ENCODE measurements at regions not wholly inside any gene's neighbourhood (a gene's known extent, or its start where the extent isn't known, plus 50 kb on each side); places are given as distances from the start of the nearest gene placed in this dataset.

DNA sequence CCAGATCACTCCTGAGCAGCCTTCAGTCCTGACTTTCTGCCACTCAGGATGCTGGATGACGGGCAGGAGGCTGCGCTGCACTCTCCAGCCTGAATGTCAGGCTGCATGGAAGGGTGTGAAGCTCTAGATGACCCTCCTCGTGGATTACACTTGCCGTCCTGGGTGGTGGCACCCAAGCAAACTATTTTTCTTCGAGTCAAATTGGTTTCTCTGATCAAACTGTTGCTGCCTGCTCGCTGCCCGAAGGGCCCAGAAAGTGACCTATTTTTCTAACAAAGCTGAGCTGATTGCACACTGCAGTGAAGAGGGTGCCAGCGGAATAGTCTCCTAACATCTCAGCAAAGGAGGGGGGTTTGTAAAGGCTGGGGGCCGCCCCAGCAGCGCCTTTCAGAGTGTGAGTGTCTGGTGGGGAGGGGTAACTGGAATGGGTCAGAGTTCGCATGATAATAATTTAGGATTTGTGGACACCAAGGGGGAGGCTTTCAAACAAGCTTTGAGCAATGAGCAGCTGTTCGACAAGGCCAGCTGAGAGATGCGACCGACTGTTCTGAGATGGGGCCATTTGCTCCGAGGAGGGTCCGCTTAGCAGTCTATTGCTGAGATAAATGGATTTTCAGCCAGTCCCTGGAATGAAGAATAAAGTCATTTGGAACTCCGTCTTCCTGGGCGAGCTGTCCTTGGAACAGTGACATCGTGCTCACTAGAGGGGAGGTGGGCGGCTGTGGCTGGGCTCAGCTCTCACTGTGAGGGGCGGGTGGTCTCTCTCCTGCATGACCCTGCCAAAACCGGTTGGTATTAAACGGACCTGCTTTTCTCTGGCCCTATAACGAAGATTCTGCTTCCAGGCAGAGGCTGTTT lies 537.6 kb downstream of the BRD1 start:
- DNase-seq (ENCODE audit: extremely low read depth in 1 of 2, low read depth in 1 of 2): no peak

- no peak for DNase-seq (ENCODE audit: extremely low read depth in 1 of 2, low read depth in 1 of 2)
Measured at GRCh38 chr22:49286181-49286760, 541.4 kb downstream of the BRD1 start.

GRCh38 chr22:49284931-49285330 lies 542.7 kb downstream of the BRD1 start:
- no peak for DNase-seq (ENCODE audit: extremely low read depth in 1 of 2, low read depth in 1 of 2)

- no peak for DNase-seq (ENCODE audit: extremely low read depth in 1 of 2, low read depth in 1 of 2)
Measured at GRCh38 chr22:49284056-49284784, 543.5 kb downstream of the BRD1 start.

DNA sequence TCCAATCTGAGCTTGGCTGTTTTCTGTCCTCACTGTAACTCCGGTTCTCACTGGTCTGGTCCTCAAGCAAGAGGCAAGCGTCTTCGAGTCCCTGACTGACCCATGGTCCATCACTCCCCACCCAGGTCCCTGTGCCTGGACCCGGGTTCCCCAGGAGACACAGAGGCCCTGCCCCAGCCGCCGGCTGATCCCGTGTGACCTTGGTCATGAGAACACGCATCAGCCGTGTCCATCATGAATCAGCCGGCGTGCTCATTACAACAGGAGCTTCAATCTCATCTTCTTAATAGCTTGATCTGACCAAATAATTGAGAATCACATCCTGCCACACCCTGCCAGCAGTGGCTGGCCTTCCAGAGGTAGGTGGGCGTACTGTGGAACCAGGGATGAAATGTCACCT lies 545.1 kb downstream of the BRD1 start:
- no peak for DNase-seq (ENCODE audit: extremely low read depth in 1 of 2, low read depth in 1 of 2)

GRCh38 chr22:49281467-49282340 lies 546.0 kb downstream of the BRD1 start:
- no peak for DNase-seq (ENCODE audit: extremely low read depth in 1 of 2, low read depth in 1 of 2)

DNA sequence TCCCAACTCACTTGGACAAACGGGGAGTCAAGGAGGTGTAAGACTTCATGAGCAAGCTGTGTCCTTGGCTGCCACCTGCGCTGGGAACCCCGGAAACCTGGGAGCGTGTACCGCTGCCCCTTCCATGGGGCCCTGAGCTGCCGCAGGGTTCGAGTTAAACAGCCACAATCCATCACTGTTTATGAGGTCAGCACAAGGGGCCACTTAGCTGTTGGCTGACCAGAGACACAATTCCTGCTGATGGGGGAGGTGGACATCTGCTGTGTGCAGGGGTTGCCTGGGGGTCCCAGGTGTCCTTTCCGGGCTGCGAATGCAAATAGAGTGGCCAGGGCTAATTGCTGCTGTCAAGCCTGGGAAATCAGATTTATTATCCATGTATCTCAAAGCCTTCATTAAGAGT lies 549.3 kb downstream of the BRD1 start:
- DNase-seq (ENCODE audit: extremely low read depth in 1 of 2, low read depth in 1 of 2): no peak

DNA sequence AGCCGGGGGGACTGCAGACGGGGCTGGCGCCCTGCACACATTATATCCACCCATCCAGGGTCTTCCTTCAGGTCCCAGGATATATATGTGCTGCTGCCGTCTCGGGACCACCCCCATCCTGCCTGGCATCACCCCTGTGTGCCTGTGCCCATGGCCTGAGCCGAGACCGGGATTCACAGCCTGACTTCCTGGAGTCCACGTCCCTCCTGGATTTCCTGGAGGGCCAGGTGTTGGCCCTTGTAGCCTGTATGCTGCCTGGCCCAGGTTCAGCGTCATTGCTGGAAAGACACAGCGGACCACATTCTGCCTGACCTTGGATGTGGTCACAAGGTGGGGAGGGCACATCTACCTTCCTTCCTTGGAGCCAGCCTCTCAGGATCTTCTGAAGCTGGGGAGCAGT lies 551.1 kb downstream of the BRD1 start:
- no peak for DNase-seq (ENCODE audit: extremely low read depth in 1 of 2, low read depth in 1 of 2)

GRCh38 chr22:49274754-49275380 lies 552.8 kb downstream of the BRD1 start:
- DNase-seq (ENCODE audit: extremely low read depth in 1 of 2, low read depth in 1 of 2): no peak

DNA sequence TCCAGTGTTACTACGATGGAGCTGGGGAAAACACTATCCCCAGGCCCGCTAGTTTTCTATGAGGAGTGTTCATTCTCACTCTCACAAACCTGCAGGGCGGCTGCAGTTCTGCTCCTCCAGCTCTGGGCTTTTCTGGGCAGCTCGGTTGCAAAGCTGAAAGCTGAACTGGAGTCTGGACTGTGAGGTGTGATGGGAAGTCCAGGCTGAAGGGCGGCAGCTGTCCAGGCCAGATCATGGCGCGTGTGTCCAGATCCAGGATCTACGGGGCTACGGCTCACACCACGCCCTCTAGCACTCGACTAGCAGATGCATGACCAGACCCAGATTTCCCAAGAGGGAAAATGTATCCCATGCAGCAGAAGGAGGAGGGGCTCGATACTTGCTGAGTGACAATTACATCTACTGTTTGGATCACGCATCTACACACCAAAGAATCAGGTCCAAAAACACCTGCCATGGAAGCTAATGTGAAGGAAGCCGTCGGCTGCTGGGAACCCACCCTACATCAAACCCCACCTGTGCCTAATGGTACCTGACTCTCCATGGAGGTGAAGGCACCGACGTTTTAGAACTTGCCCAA lies 555.0 kb downstream of the BRD1 start:
- no peak for DNase-seq (ENCODE audit: extremely low read depth in 1 of 2, low read depth in 1 of 2)

DNA sequence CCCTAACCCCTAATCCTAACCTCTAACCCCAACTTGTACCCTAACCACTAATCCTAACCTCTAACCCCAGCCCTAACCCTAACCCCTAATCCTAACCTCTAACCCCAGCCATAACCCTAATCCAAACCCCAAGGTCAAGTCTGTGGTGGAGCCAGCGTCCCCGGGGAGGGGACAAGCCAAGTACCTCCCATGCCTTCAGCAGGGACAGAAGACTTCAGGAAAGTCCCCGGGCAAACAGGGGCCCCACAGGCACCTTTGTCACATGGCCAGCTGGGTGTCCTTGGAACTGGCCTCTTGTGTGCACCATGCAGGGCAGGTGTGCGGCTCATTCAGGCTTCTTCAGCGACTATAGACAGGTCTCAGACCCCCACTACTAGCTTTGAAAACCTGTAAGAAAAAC lies 555.8 kb downstream of the BRD1 start:
- no peak for DNase-seq (ENCODE audit: extremely low read depth in 1 of 2, low read depth in 1 of 2)

DNA sequence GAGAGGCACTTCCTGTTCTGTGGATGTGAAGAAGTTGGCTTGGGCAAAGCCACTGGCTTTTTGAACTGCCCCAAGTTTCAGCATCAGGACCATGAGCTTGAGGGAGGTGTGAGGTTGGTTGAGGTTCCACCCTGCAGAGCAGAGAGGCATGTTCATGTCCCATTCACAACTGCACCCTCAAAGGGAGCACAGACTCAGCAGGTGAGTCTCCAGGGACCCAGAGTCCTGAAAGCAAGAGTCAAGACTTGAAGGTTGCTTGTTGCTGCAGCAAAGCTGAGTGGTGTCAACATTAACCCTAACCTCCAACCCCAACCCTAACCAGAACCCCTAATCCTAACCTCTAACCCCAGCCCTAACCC lies 556.3 kb downstream of the BRD1 start:
- no peak for DNase-seq (ENCODE audit: extremely low read depth in 1 of 2, low read depth in 1 of 2)

GRCh38 chr22:49270595-49271368 lies 556.9 kb downstream of the BRD1 start:
- DNase-seq (ENCODE audit: extremely low read depth in 1 of 2, low read depth in 1 of 2): no peak

GRCh38 chr22:49269928-49270327 lies 557.7 kb downstream of the BRD1 start:
- DNase-seq (ENCODE audit: extremely low read depth in 1 of 2, low read depth in 1 of 2): no peak

DNA sequence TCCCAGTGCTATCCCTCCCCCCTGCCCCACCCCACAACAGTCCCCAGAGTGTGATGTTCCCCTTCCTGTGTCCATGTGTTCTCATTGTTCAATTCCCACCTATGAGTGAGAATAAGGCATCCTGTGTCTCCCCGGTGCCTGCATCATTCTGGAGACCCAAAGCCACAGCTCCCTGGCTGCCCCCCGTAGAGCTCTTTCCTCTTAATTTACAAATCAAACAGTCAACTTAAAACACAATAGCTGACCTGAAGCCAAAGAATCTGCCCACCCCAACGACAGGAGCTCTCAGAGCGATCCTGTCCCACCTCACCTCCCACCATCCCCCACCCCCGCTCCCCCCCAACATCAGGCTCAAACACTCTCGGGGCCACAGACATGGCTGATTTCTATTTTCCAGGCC lies 558.3 kb downstream of the BRD1 start:
- DNase-seq (ENCODE audit: extremely low read depth in 1 of 2, low read depth in 1 of 2): no peak

GRCh38 chr22:49268924-49269323 lies 558.7 kb downstream of the BRD1 start:
- DNase-seq (ENCODE audit: extremely low read depth in 1 of 2, low read depth in 1 of 2): no peak

- DNase-seq (ENCODE audit: extremely low read depth in 1 of 2, low read depth in 1 of 2): no peak
Measured at GRCh38 chr22:49267996-49268395, 559.7 kb downstream of the BRD1 start.

DNA sequence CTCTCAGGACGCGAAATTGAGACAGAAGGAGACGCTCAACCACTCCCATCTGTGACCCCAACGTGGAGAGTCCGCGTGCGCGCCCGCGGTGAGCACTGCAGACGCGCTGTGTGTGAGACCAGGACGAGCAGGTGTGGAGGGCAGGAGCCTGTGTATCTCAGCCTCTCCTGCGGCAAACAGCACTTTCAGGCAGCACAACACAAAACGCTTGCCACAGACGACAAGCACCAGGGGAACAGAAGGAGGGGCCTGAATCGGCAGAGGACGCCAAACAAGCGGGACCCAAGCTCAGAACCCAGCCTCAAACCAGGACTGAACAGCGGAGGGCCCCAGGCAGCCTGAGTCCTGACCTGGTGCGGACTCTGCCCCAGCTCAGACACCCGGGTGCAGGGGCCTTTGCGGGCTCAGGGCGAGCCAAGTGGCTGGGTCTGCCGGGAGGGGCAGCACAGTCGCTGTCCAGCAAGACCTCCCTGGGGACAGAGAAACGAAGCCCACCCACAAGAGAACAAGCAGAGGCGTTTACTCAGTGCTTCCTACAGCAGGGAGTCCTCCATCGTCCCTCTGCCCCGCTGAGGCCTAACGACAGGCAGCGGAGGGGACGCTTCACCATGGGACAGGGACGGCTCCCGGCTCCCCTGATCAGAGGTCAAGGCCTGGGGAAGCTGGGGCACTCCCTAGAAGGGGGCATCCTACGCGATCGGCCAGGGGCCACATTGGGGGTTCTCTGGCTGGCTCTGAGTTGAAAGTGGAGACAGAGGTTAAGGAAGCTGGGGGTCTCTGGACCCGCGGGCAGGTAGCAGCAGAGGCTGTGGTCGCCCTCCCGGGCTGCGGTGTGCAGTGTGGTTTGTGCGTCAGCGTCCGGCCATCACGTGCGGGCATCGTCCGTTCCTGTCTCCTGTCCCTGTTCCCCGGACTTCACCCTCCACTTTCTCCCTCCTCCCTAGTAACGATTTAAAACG lies 560.8 kb downstream of the BRD1 start:
- no peak for DNase-seq (ENCODE audit: extremely low read depth in 1 of 2, low read depth in 1 of 2)
